ENCODE measurements at regions not wholly inside any gene's neighbourhood (a gene's known extent, or its start where the extent isn't known, plus 50 kb on each side); places are given as distances from the start of the nearest gene placed in this dataset.

GRCh38 chr7:136046548-136046947, 69.4 kb upstream of the MTPN start:
- H3K27ac Mint-ChIP-seq, result no peak overlapping the region
- intact Hi-C loops (cut with micrococcal nuclease), result no loop called here

GRCh38 chr7:136045992-136046391, 68.8 kb upstream of the MTPN start:
- Mint-ChIP-seq H3K36me3 (ENCODE audit: low read depth) (peaks cover 1% of the 10 kb centered on the region), H3K9me3 (peaks cover 21% of the 10 kb centered on the region), H3K4me3 (no peak overlapping the region), H3K27me3 (ENCODE audit: insufficient read depth) (no peaks in the 10 kb centered on the region), H3K27ac (no peak overlapping the region), H3K4me1 (ENCODE audit: low read depth) (no peaks in the 10 kb centered on the region)
- DNase-seq (ENCODE audit: low spot score), result no peak
- intact Hi-C loops (cut with micrococcal nuclease), result no loop called here

More at GRCh38 chr7:136046548-136046947, 69.4 kb upstream of the MTPN start:
- no peaks in the 10 kb centered on the region for H3K27me3 Mint-ChIP-seq (ENCODE audit: insufficient read depth)
- H3K9me3 Mint-ChIP-seq, result peaks cover 21% of the 10 kb centered on the region
- no peak overlapping the region for H3K4me3 Mint-ChIP-seq
- H3K4me1 Mint-ChIP-seq (ENCODE audit: low read depth), result no peaks in the 10 kb centered on the region
- DNase-seq (ENCODE audit: low spot score), result no peak
- H3K36me3 Mint-ChIP-seq (ENCODE audit: low read depth), result peaks cover 1% of the 10 kb centered on the region

GRCh38 chr7:136045181-136045580, 68.0 kb upstream of the MTPN start:
- intact Hi-C loops (cut with micrococcal nuclease), result no loop called here
- no peak for DNase-seq (ENCODE audit: low spot score)
- Mint-ChIP-seq H3K36me3 (ENCODE audit: low read depth) (peaks cover 1% of the 10 kb centered on the region), H3K27ac (no peak overlapping the region), H3K9me3 (peaks cover 23% of the 10 kb centered on the region), H3K4me3 (no peak overlapping the region), H3K27me3 (ENCODE audit: insufficient read depth) (no peaks in the 10 kb centered on the region), H3K4me1 (ENCODE audit: low read depth) (no peaks in the 10 kb centered on the region)

- intact Hi-C loops (cut with micrococcal nuclease), result no loop called here
- H3K4me3 Mint-ChIP-seq, result no peak overlapping the region
- peaks cover 2% of the 10 kb centered on the region for H3K36me3 Mint-ChIP-seq (ENCODE audit: low read depth)
- H3K9me3 Mint-ChIP-seq, result peaks cover 8% of the 10 kb centered on the region
- no peak for DNase-seq (ENCODE audit: low spot score)
- H3K27me3 Mint-ChIP-seq (ENCODE audit: insufficient read depth), result no peaks in the 10 kb centered on the region
- H3K27ac Mint-ChIP-seq, result no peak overlapping the region
- H3K4me1 Mint-ChIP-seq (ENCODE audit: low read depth), result no peaks in the 10 kb centered on the region
These were observed 62.6 kb upstream of the MTPN start for GRCh38 chr7:136039577-136040345.

GRCh38 chr7:136036336-136036735, 59.2 kb upstream of the MTPN start:
- intact Hi-C loops (cut with micrococcal nuclease), result no loop called here
- H3K27ac Mint-ChIP-seq, result no peak overlapping the region

GRCh38 chr7:136034132-136034531, 57.0 kb upstream of the MTPN start:
- Mint-ChIP-seq H3K9me3 (no peaks in the 10 kb centered on the region), H3K27ac (peak overlapping the region; percentile 10), H3K4me3 (no peak overlapping the region), H3K36me3 (ENCODE audit: low read depth) (peaks cover 2% of the 10 kb centered on the region), H3K27me3 (ENCODE audit: insufficient read depth) (peaks cover 1% of the 10 kb centered on the region), H3K4me1 (ENCODE audit: low read depth) (peaks cover 12% of the 10 kb centered on the region)
- DNase-seq (ENCODE audit: low spot score), result no peak
- intact Hi-C loops (cut with micrococcal nuclease), result no loop called here

More at GRCh38 chr7:136036336-136036735, 59.2 kb upstream of the MTPN start:
- Mint-ChIP-seq H3K4me3 (no peak overlapping the region), H3K4me1 (ENCODE audit: low read depth) (peaks cover 7% of the 10 kb centered on the region), H3K27me3 (ENCODE audit: insufficient read depth) (peaks cover under 1% of the 10 kb centered on the region), H3K9me3 (peaks cover 4% of the 10 kb centered on the region), H3K36me3 (ENCODE audit: low read depth) (peaks cover 2% of the 10 kb centered on the region)
- DNase-seq (ENCODE audit: low spot score), result no peak

- Mint-ChIP-seq H3K9me3 (no peaks in the 10 kb centered on the region), H3K27ac (peak overlapping the region; percentile 42), H3K27me3 (ENCODE audit: insufficient read depth) (peaks cover 1% of the 10 kb centered on the region), H3K36me3 (ENCODE audit: low read depth) (peaks cover 2% of the 10 kb centered on the region), H3K4me3 (no peak overlapping the region), H3K4me1 (ENCODE audit: low read depth) (peaks cover 12% of the 10 kb centered on the region)
- intact Hi-C loops (cut with micrococcal nuclease), result no loop called here
- DNase-seq (ENCODE audit: low spot score), result no peak
These were observed 56.4 kb upstream of the MTPN start for GRCh38 chr7:136033413-136034031.

GRCh38 chr7:136030867-136031318, 53.7 kb upstream of the MTPN start:
- H3K27me3 Mint-ChIP-seq (ENCODE audit: insufficient read depth), result peaks cover 1% of the 10 kb centered on the region
- H3K9me3 Mint-ChIP-seq, result no peaks in the 10 kb centered on the region
- H3K36me3 Mint-ChIP-seq (ENCODE audit: low read depth), result peaks cover 4% of the 10 kb centered on the region
- intact Hi-C loops (cut with micrococcal nuclease), result loop anchor here (1.0 to 2.0 kb wide), 4 partner anchors 14 to 100 kb away; no protein-coding TSS in a partner anchor
- peaks cover 12% of the 10 kb centered on the region for H3K4me1 Mint-ChIP-seq (ENCODE audit: low read depth)
- no peak for DNase-seq (ENCODE audit: low spot score)
- H3K4me3 Mint-ChIP-seq, result no peak overlapping the region
- peak overlapping the region; percentile 54 for H3K27ac Mint-ChIP-seq

- Mint-ChIP-seq H3K4me1 (ENCODE audit: low read depth) (peaks cover 12% of the 10 kb centered on the region), H3K4me3 (no peak overlapping the region), H3K36me3 (ENCODE audit: low read depth) (peaks cover 2% of the 10 kb centered on the region), H3K27me3 (ENCODE audit: insufficient read depth) (peaks cover 1% of the 10 kb centered on the region), H3K27ac (no peak overlapping the region), H3K9me3 (no peaks in the 10 kb centered on the region)
- DNase-seq (ENCODE audit: low spot score), result no peak
- intact Hi-C loops (cut with micrococcal nuclease), result loop anchor here (1.0 to 2.0 kb wide), 3 partner anchors 14 to 100 kb away; no protein-coding TSS in a partner anchor
These were observed 53.2 kb upstream of the MTPN start for GRCh38 chr7:136030330-136030729.

- no peak for DNase-seq (ENCODE audit: low spot score)
- H3K27me3 Mint-ChIP-seq (ENCODE audit: insufficient read depth), result peaks cover 1% of the 10 kb centered on the region
- no peaks in the 10 kb centered on the region for H3K9me3 Mint-ChIP-seq
- no peak overlapping the region for H3K4me3 Mint-ChIP-seq
- peaks cover 11% of the 10 kb centered on the region for H3K4me1 Mint-ChIP-seq (ENCODE audit: low read depth)
- H3K27ac Mint-ChIP-seq, result no peak overlapping the region
- intact Hi-C loops (cut with micrococcal nuclease), result loop anchor here (5.0 kb wide), 1 partner anchor 225 kb away; no protein-coding TSS in a partner anchor
- H3K36me3 Mint-ChIP-seq (ENCODE audit: low read depth), result peaks cover 2% of the 10 kb centered on the region
These were observed 50.0 kb upstream of the MTPN start for GRCh38 chr7:136027160-136027559.

Measured in activated T-helper 1 cell treated with anti-CD3 and anti-CD28 coated beads, Interleukin-12 subunit alpha, Interleukin-12 subunit beta, Interleukin-2, Interleukin-4 antibody, amounts not matched to agents 30 ng/mL and 10 ng/mL and 1 ng/mL, durations not matched to agents 14 hours and 24 hours and 36 hours (primary cell).